OCI-LY3 (cell line): ENCODE measurements at regions not wholly inside any gene's neighbourhood (a gene's known extent, or its start where the extent isn't known, plus 50 kb on each side); places are given as distances from the start of the nearest gene placed in this dataset.

Experiments
- CTCF ChIP-seq: fragments of 200-600, 300-600 bp; sonication (generic); IDR thresholded peaks from 2 replicates; pipeline ENCODE4 v1.5.1; 2014; ENCODE audit warnings: antibody characterized with exemption, low read length, low read depth
- EZH2phosphoT487 ChIP-seq: fragments of 200-600 bp; shearing (Covaris generic); IDR thresholded peaks from 2 replicates; pipeline ENCODE4 v1.6.1; 2018; ENCODE audit warnings: antibody characterized with exemption, mixed run types, low read depth

GRCh38 chr18:55879331-55879730 lies 291.3 kb upstream of the TCF4 start:
- TF ChIP-seq CTCF = no peak
- TF ChIP-seq EZH2phosphoT487 = no peak
